Panc1 (cell line): ENCODE measurements at regions not wholly inside any gene's neighbourhood (a gene's known extent, or its start where the extent isn't known, plus 50 kb on each side); places are given as distances from the start of the nearest gene placed in this dataset.

Source experiments
- ATAC-seq: fragments of 200-7000 bp; cut with Tn5 transposase; 2 replicates; pipeline ENCODE4 v1.9.1; 2020; ENCODE audit warnings: mild to moderate bottlenecking, moderate library complexity
- BruUV-seq: library from RNA; stranded (reverse); fragments of 400-500 nt; replicated peaks from 2 replicates; lab custom pipeline; 2021; lab: Mats Ljungman, UMichigan
- CTCF ChIA-PET: fragments of 300-600 bp; sonication (Branson Sonifier 250); formaldehyde crosslinking; loops from one replicate; lab custom pipeline; 2022; ENCODE audit warnings: antibody characterized with exemption; lab: Charles Lee
- POLR2A ChIA-PET: fragments of 300-600 bp; sonication (Branson Sonifier 250); formaldehyde crosslinking; loops from one replicate; lab custom pipeline; 2022; ENCODE audit warnings: antibody characterized with exemption; lab: Charles Lee
- DNase-seq: peaks from one replicate; pipeline ENCODE4 v3.0.0-alpha.2; 2010; ENCODE audit warnings: low read depth, low spot score
- H3K27ac ChIP-seq: 2 replicates; pipeline ENCODE4 v1.5.1; 2011; ENCODE audit warnings: mild to moderate bottlenecking, low read length, inconsistent platforms
- H3K27me3 ChIP-seq: fragments of 200-500 bp; sonication (Bioruptor generic); 2 replicates; pipeline ENCODE4 v1.6.0; 2014; ENCODE audit warnings: low read length, inconsistent platforms; ENCODE audit not compliant: control insufficient read depth, insufficient read depth
- H3K36me3 ChIP-seq: fragments of 200-500 bp; sonication (Bioruptor generic); 2 replicates; pipeline ENCODE4 v1.5.1; 2014; ENCODE audit warnings: inconsistent platforms, mild to moderate bottlenecking, low read length, moderate library complexity; ENCODE audit not compliant: control insufficient read depth, insufficient read depth
- H3K4me1 ChIP-seq: 2 replicates; pipeline ENCODE4 v1.5.1; 2011; ENCODE audit warnings: inconsistent platforms, mild to moderate bottlenecking, low read length, moderate library complexity; ENCODE audit not compliant: control insufficient read depth, insufficient read depth
- H3K4me3 ChIP-seq, 2 experiments: 2 replicates each; pipeline ENCODE4 v1.5.1; 2011 to 2012; ENCODE audit warnings: low read depth in 2 of 2, low read length in 2 of 2, mild to moderate bottlenecking in 2 of 2, inconsistent platforms in 1 of 2, moderate library complexity in 1 of 2
- H3K9me3 ChIP-seq: fragments of 200-500 bp; sonication (Bioruptor generic); 2 replicates; pipeline ENCODE4 v1.5.1; 2014; ENCODE audit warnings: low read depth, mild to moderate bottlenecking, inconsistent platforms, low read length, moderate library complexity; ENCODE audit not compliant: control insufficient read depth, insufficient read depth
- CTCF ChIP-seq: fragments of 450-650 bp; IDR thresholded peaks from 2 replicates; pipeline ENCODE4 v1.5.1; 2017; ENCODE audit warnings: mild to moderate bottlenecking
- POLR2AphosphoS5 ChIP-seq: IDR thresholded peaks from 2 replicates; pipeline ENCODE4 v1.6.1; 2012; ENCODE audit warnings: mild to moderate bottlenecking, low read depth, low read length, moderate library complexity
- SIN3A ChIP-seq: IDR thresholded peaks from 2 replicates; pipeline ENCODE4 v1.6.1; 2012; ENCODE audit warnings: low read depth, mild to moderate bottlenecking, low read length, moderate library complexity, borderline replicate concordance; ENCODE audit not compliant: insufficient read depth
- TCF7L2 ChIP-seq: IDR thresholded peaks from 2 replicates; pipeline ENCODE4 v1.6.1; 2011; ENCODE audit warnings: mild to moderate bottlenecking, low read depth, low read length, inconsistent platforms
- in situ Hi-C: cut with HindIII; loops from 2 replicates; pipeline ENCODE4 v1.10.0; 2016; ENCODE audit warnings: low sequenced_read_pairs, low pct_unique_long_range_greater_than_20kb
- intact Hi-C: fragments of 100-400 bp; cut with micrococcal nuclease; formaldehyde crosslinking; loops from one replicate; pipeline ENCODE4 v1.10.0; 2022; ENCODE audit not compliant: unreplicated experiment
- TF ChIP-seq, protein P1 (sequence below), 2 experiments: IDR thresholded peaks; 2 replicates each; pipeline ENCODE4 v1.6.1; 2011 to 2012; ENCODE audit warnings: low read depth in 2 of 2, control low read depth in 1 of 2, low read length in 1 of 2, mild to moderate bottlenecking in 1 of 2, moderate library complexity in 1 of 2; ENCODE audit not compliant: insufficient read depth in 1 of 2

GRCh38 chr6:154920495-154921200 lies 74.5 kb upstream of the TIAM2 start:
- TF ChIP-seq POLR2AphosphoS5 (no peak), SIN3A (no peak), CTCF (no peak), TCF7L2 (no peak)
- TF ChIP-seq, protein P1, sequence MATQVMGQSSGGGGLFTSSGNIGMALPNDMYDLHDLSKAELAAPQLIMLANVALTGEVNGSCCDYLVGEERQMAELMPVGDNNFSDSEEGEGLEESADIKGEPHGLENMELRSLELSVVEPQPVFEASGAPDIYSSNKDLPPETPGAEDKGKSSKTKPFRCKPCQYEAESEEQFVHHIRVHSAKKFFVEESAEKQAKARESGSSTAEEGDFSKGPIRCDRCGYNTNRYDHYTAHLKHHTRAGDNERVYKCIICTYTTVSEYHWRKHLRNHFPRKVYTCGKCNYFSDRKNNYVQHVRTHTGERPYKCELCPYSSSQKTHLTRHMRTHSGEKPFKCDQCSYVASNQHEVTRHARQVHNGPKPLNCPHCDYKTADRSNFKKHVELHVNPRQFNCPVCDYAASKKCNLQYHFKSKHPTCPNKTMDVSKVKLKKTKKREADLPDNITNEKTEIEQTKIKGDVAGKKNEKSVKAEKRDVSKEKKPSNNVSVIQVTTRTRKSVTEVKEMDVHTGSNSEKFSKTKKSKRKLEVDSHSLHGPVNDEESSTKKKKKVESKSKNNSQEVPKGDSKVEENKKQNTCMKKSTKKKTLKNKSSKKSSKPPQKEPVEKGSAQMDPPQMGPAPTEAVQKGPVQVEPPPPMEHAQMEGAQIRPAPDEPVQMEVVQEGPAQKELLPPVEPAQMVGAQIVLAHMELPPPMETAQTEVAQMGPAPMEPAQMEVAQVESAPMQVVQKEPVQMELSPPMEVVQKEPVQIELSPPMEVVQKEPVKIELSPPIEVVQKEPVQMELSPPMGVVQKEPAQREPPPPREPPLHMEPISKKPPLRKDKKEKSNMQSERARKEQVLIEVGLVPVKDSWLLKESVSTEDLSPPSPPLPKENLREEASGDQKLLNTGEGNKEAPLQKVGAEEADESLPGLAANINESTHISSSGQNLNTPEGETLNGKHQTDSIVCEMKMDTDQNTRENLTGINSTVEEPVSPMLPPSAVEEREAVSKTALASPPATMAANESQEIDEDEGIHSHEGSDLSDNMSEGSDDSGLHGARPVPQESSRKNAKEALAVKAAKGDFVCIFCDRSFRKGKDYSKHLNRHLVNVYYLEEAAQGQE (IDR thresholded peaks at IDR 0.05; ENCODE audit: insufficient read depth in 1 of 2, low read depth in 2 of 2, low read length in 1 of 2), result no peak
- intact Hi-C loops (loop anchor here (5.0 kb wide), 1 partner anchor 243 kb away; no protein-coding TSS in a partner anchor), in situ Hi-C loops (no loop called here)
- Histone ChIP-seq H3K27ac (no peak overlapping the region), H3K4me3 (no peak overlapping the region), H3K27me3 (no peaks in the 10 kb centered on the region), H3K9me3 (no peaks in the 10 kb centered on the region), H3K36me3 (no peaks in the 10 kb centered on the region), H3K4me1 (no peaks in the 10 kb centered on the region)
- ATAC-seq (no peak), DNase-seq (no peak)
- ChIA-PET CTCF (interaction anchor here (0.6 kb wide), 1 partner anchor 252 kb away, joined by 3 read pairs; no protein-coding TSS in a partner anchor), POLR2A (no interaction called here)
- BruUV-seq, result no TSS peak

DNA sequence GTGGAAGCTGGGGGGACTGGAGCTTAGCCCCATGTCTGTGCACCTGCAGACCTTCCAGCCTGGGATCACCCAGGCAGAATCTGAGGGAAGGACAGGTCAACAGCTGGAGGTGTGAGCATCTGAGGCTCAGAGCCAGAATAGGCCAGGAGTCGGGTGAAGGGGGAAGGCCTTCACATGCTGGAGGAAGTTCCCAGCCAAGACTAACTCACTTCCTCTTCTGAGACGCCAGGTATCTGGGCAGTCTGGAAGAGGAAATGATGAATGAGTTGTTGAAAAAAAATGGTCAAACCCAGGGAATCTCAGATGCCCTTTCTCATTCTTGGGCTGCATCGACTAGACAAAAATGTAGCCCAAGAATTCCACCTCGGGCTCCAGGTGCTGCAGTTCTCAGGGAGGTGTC lies 73.6 kb upstream of the TIAM2 start:
- Histone ChIP-seq H3K27ac (no peak overlapping the region), H3K9me3 (no peaks in the 10 kb centered on the region), H3K36me3 (no peaks in the 10 kb centered on the region), H3K4me3 (no peak overlapping the region), H3K27me3 (no peaks in the 10 kb centered on the region), H3K4me1 (peaks cover 3% of the 10 kb centered on the region; the same call in 1 of the 2 replicates)
- BruUV-seq, result no TSS peak
- TF ChIP-seq POLR2AphosphoS5, result no peak
- no peak for DNase-seq
- ChIA-PET POLR2A (no interaction called here), CTCF (no interaction called here)
- intact Hi-C loops (loop anchor here (5.0 kb wide), 1 partner anchor 244 kb away; no protein-coding TSS in a partner anchor), in situ Hi-C loops (no loop called here)
- ATAC-seq, result no peak
